Small intestine (tissue), 7 donors: ENCODE measurements at regions not wholly inside any gene's neighbourhood (a gene's known extent, or its start where the extent isn't known, plus 50 kb on each side); places are given as distances from the start of the nearest gene placed in this dataset.

Source experiments
- DNase-seq, 2 donors: peaks; one replicate each; pipeline versions ENCODE4 v3.0.0 to v3.0.0-alpha.2; 2013
- FAIRE-seq: peaks from 2 replicates; lab custom pipeline; 2012; peaks lifted over from hg19 to GRCh38; lab: Jason Lieb, UNC
- H3K27ac ChIP-seq, 3 donors: one replicate each; pipeline ENCODE4 v1.5.1; 2013; ENCODE audit warnings: low read length in 2 of 3, mild to moderate bottlenecking in 2 of 3, control low read depth in 1 of 3, inconsistent platforms in 1 of 3, low read depth in 1 of 3, moderate library complexity in 1 of 3
- H3K27me3 ChIP-seq, 3 donors: one replicate each; pipeline ENCODE4 v1.6.1; 2013; ENCODE audit warnings: low read length in 3 of 3, inconsistent platforms in 1 of 3; ENCODE audit not compliant: control insufficient read depth in 3 of 3, insufficient read depth in 3 of 3
- H3K36me3 ChIP-seq, 3 donors: one replicate each; pipeline ENCODE4 v1.6.1; 2013; ENCODE audit warnings: low read length in 3 of 3, inconsistent platforms in 1 of 3, low read depth in 1 of 3, mild to moderate bottlenecking in 1 of 3, moderate library complexity in 1 of 3; ENCODE audit not compliant: control insufficient read depth in 3 of 3, insufficient read depth in 2 of 3
- H3K4me1 ChIP-seq, 3 donors: one replicate each; pipeline ENCODE4 v1.6.1; 2013; ENCODE audit warnings: low read length in 2 of 3, inconsistent platforms in 1 of 3, low read depth in 1 of 3, mild to moderate bottlenecking in 1 of 3, moderate library complexity in 1 of 3; ENCODE audit not compliant: control insufficient read depth in 3 of 3, insufficient read depth in 2 of 3
- H3K4me3 ChIP-seq, 3 donors: one replicate each; pipeline ENCODE4 v1.5.1; 2013; ENCODE audit warnings: low read length in 3 of 3, control low read depth in 1 of 3, inconsistent platforms in 1 of 3, low read depth in 1 of 3, mild to moderate bottlenecking in 1 of 3, moderate library complexity in 1 of 3
- H3K9me3 ChIP-seq, 2 donors: one replicate each; pipeline ENCODE4 v1.6.1; 2013; ENCODE audit warnings: low read depth in 1 of 2, low read length in 1 of 2; ENCODE audit not compliant: control insufficient read depth in 2 of 2, insufficient read depth in 1 of 2
- WGBS, 3 donors: extraction: QIAGEN DNeasy Blood & Tissue Kit; methylation state at CpG; one replicate each; pipeline ENCODE4 v1.1.7; 2013; 5-methylcytosine and 5-hydroxymethylcytosine counted together
- donor health status: healthy with polysubstance abuse.
- donor health status: control.
- donor health status: control.
- donor health status: Bipolar disorder and iron deficiency.
- donor health status: healthy.

- FAIRE-seq: no peak
- peaks cover 0 to 6% (median 0%) of the 10 kb centered on the region in 3 donors for H3K27me3 ChIP-seq
Measured at GRCh38 chr15:95869920-95870319, 460.6 kb upstream of the NR2F2 start.

GRCh38 chr15:95872366-95872771 is 458.1 kb upstream of the NR2F2 start:
- DNase-seq (no peak), FAIRE-seq (no peak)
- Histone ChIP-seq H3K36me3 (no peaks in the 10 kb centered on the region), H3K9me3 (no peaks in the 10 kb centered on the region), H3K27me3 (peaks cover 0 to 6% (median 0%) of the 10 kb centered on the region in 3 donors), H3K4me3 (no peak overlapping the region), H3K27ac (no peak overlapping the region), H3K4me1 (no peaks in the 10 kb centered on the region)
- WGBS, 3 donors: 51 to 79% (median 67%) methylated on average over 3 of the region's 3 CpGs

More at GRCh38 chr15:95869920-95870319, 460.6 kb upstream of the NR2F2 start:
- Histone ChIP-seq H3K36me3 (no peaks in the 10 kb centered on the region), H3K4me3 (no peak overlapping the region), H3K27ac (peak overlapping the region in 1 of 3 donors; percentile 22), H3K4me1 (no peaks in the 10 kb centered on the region), H3K9me3 (no peaks in the 10 kb centered on the region)
- DNase-seq: peak in 1 of 2 donors; percentile 10
- 53 to 65% (median 61%) methylated on average over 5 of the region's 5 CpGs for WGBS, 3 donors

GRCh38 chr15:95874637-95875036 is 455.9 kb upstream of the NR2F2 start:
- no peak overlapping the region for H3K27ac ChIP-seq
- H3K27me3 ChIP-seq: no peaks in the 10 kb centered on the region
- no peaks in the 10 kb centered on the region for H3K36me3 ChIP-seq
- no peaks in the 10 kb centered on the region for H3K9me3 ChIP-seq
- DNase-seq: no peak
- no peak for FAIRE-seq
- H3K4me3 ChIP-seq: no peak overlapping the region
- no peaks in the 10 kb centered on the region for H3K4me1 ChIP-seq

GRCh38 chr15:95875121-95875643 is 455.3 kb upstream of the NR2F2 start:
- H3K4me3 ChIP-seq: no peak overlapping the region
- FAIRE-seq: no peak
- DNase-seq: no peak
- H3K27ac ChIP-seq: no peak overlapping the region
- no peaks in the 10 kb centered on the region for H3K4me1 ChIP-seq
- H3K9me3 ChIP-seq: no peaks in the 10 kb centered on the region
- WGBS, 3 donors: 56 to 65% (median 62%) methylated on average over 7 of the region's 7 CpGs
- no peaks in the 10 kb centered on the region for H3K27me3 ChIP-seq
- no peaks in the 10 kb centered on the region for H3K36me3 ChIP-seq

DNA sequence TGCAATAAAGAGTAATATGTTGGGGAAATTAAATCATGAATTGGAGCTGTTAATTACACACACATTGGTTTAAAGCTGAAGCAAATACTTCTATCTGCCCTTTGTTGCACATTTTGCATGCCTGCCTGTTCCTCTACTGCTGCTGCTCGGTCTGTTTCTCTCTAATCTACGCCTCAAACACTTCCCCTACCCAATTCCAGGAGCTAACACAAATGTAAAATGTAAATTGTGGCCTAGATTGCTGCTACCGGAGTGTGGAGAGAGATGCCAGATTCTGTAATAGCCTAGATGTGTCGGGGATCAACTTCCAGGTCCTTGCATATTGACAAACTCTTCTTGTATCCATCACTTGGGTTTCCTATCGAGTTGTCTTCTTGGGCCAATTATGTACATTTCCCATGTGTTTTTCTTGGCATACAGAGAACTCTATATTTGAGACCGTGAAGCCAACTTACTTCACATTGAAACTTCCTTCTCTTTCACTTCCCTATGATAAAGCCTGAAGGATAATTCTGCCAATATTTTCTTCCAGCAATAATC is 450.4 kb upstream of the NR2F2 start:
- Histone ChIP-seq H3K4me3 (no peak overlapping the region), H3K9me3 (no peaks in the 10 kb centered on the region), H3K36me3 (no peaks in the 10 kb centered on the region), H3K4me1 (no peaks in the 10 kb centered on the region), H3K27ac (no peak overlapping the region), H3K27me3 (no peaks in the 10 kb centered on the region)
- FAIRE-seq (no peak), DNase-seq (no peak)
- 67 to 81% (median 80%) methylated on average over 6 of the region's 6 CpGs for WGBS, 3 donors

GRCh38 chr15:95880630-95881029 is 449.9 kb upstream of the NR2F2 start:
- Histone ChIP-seq H3K27me3 (no peaks in the 10 kb centered on the region), H3K4me3 (no peak overlapping the region), H3K36me3 (no peaks in the 10 kb centered on the region), H3K27ac (no peak overlapping the region), H3K4me1 (no peaks in the 10 kb centered on the region), H3K9me3 (no peaks in the 10 kb centered on the region)
- DNase-seq (no peak), FAIRE-seq (no peak)
- WGBS, 3 donors: 66 to 70% (median 67%) methylated on average over 2 of the region's 2 CpGs

- Histone ChIP-seq H3K9me3 (no peaks in the 10 kb centered on the region), H3K4me3 (no peak overlapping the region), H3K36me3 (no peaks in the 10 kb centered on the region), H3K4me1 (no peaks in the 10 kb centered on the region), H3K27me3 (no peaks in the 10 kb centered on the region), H3K27ac (peak overlapping the region in 1 of 3 donors; percentile 0)
- 76 to 87% (median 76%) methylated on average over 6 of the region's 6 CpGs for WGBS, 3 donors
- no peak for DNase-seq
- FAIRE-seq: no peak
Measured at GRCh38 chr15:95883064-95883463, 447.4 kb upstream of the NR2F2 start.

DNA sequence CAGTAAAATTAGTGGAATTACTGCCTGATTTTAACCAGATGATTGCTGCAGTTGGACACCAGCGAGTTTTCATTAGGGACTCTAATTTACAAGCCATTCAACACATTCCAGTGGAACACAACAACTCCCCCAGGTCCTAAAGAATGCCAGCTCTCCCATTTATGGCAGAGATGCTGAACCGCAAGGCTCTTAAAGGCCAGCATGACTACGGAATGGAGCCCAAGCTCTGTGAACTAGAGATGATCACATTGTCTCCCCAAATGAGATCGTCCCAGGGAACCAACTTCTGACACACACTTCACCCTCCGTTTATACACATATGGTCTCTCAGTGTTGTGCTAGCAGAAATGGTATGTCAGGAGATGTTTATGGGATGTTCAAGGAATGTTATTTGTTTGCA is 446.2 kb upstream of the NR2F2 start:
- H3K9me3 ChIP-seq: no peaks in the 10 kb centered on the region
- H3K4me1 ChIP-seq: no peaks in the 10 kb centered on the region
- FAIRE-seq: no peak
- no peaks in the 10 kb centered on the region for H3K27me3 ChIP-seq
- H3K36me3 ChIP-seq: no peaks in the 10 kb centered on the region
- H3K4me3 ChIP-seq: no peak overlapping the region
- 69 to 73% (median 70%) methylated on average over 5 of the region's 5 CpGs for WGBS, 3 donors
- H3K27ac ChIP-seq: no peak overlapping the region
- DNase-seq: no peak
